Epithelial cell of esophagus (primary cell): ENCODE measurements at regions not wholly inside any gene's neighbourhood (a gene's known extent, or its start where the extent isn't known, plus 50 kb on each side); places are given as distances from the start of the nearest gene placed in this dataset.

Source experiments
- DNase-seq: peaks from one replicate; pipeline ENCODE4 v3.0.0; 2010; ENCODE audit warnings: low read depth
- H3K4me3 ChIP-seq: 2 replicates; pipeline ENCODE4 v1.5.1; 2011; ENCODE audit warnings: mild to moderate bottlenecking, low read length, control low read depth
- CTCF ChIP-seq: IDR thresholded peaks from 2 replicates; pipeline ENCODE4 v1.5.1; 2011; ENCODE audit warnings: low read depth, mild to moderate bottlenecking, low read length, control low read depth, inconsistent platforms; ENCODE audit not compliant: insufficient read depth; ENCODE audit errors: missing control alignments

DNA sequence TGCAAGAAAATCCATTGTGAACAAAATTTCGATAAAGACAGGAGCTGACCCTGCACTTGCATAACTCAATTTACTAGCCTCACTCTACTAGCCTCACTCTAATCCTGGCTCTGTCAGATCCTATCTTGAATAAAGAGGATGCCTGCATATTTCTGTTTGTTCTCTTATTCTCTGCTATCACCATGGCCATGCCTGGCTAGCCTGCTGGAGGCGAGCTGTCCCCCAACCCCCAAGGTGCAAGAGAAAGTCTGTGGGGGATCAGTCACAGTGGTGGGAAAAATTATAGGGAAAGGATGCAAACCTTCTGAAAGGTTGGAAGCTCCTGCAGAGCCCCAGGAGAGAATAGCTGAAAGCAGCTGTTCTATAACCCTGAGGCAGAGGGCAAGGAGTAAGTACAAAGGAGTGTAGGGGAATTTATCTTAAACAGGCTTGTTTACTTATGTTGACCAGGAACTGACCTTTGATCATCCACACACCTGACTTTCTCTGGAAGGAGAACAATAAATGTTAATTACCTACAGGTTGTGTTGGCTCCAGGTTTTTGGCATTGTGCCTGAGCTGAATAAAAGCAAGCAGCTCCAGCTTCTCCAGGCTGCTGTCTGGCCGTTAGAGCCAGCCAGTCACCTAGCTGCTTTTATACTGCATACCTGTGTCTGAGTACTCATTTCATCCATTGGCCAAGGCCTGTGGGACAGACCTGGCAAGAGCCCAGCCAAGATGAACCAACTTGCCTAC lies 137.7 kb upstream of the RASGRP1 start:
- H3K4me3 ChIP-seq: no peak overlapping the region
- peak; percentile 80 for DNase-seq
- no peak for TF ChIP-seq CTCF

- no peak for TF ChIP-seq CTCF
- DNase-seq: peak; percentile 17
- H3K4me3 ChIP-seq: no peak overlapping the region
These were observed 141.0 kb upstream of the RASGRP1 start for GRCh38 chr15:38705436-38706219.

- TF ChIP-seq CTCF: no peak
- no peak overlapping the region for H3K4me3 ChIP-seq
- no peak for DNase-seq
These were observed 142.3 kb upstream of the RASGRP1 start for GRCh38 chr15:38706956-38707355.

GRCh38 chr15:38707802-38708671 lies 143.4 kb upstream of the RASGRP1 start:
- peak; percentile 71 for DNase-seq
- H3K4me3 ChIP-seq: no peak overlapping the region
- peak; percentile 85 for TF ChIP-seq CTCF

DNA sequence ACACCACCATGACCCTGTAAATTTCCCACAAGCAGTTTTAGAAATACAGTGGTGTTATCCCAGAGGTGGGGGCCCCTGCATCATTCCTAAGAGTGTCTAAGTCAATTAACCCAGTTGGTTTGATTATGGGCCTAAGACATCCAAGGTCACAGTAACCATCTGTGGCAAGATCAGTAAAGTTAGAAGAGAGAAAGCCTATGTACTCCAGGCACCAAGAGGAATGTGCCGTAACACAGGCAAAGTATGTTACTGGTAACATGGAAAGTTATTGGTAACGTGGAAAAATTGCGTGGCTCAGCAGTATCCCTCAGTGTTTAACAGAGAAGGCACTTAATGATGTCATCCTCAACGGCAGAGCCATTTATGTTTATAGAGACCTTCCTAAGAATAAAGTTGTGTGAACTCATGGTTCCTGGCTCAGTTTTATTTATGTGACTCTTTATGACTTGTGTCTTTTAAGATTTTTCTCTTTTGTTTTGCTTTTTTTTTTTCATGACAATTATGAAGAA lies 144.1 kb upstream of the RASGRP1 start:
- no peak overlapping the region for H3K4me3 ChIP-seq
- TF ChIP-seq CTCF: no peak
- DNase-seq: no peak

GRCh38 chr15:38709196-38709595 lies 144.6 kb upstream of the RASGRP1 start:
- no peak for TF ChIP-seq CTCF
- no peak for DNase-seq
- H3K4me3 ChIP-seq: no peak overlapping the region
